GM21526 (cell line): ENCODE measurements at regions not wholly inside any gene's neighbourhood (a gene's known extent, or its start where the extent isn't known, plus 50 kb on each side); places are given as distances from the start of the nearest gene placed in this dataset.
A peak's percentile ranks its signal among the peaks of the same experiment; 100 is the strongest.

Source experiments
- ATAC-seq: cut with Tn5 transposase; IDR thresholded peaks from one replicate; pipeline ENCODE4 v1.9.1; 2021; ENCODE audit warnings: moderate library complexity; ENCODE audit not compliant: unreplicated experiment, low FRiP score

- ATAC-seq = no peak
These were observed 372.0 kb upstream of the KIF2A start for GRCh38 chr5:61933787-61934626.

GRCh38 chr5:61941637-61942036 lies 364.4 kb upstream of the KIF2A start:
- no peak for ATAC-seq

- no peak for ATAC-seq
These were observed 363.4 kb upstream of the KIF2A start for GRCh38 chr5:61942462-61943049.

- ATAC-seq = no peak
These were observed 362.3 kb upstream of the KIF2A start for GRCh38 chr5:61943713-61944112.

GRCh38 chr5:61948151-61948550 lies 357.9 kb upstream of the KIF2A start:
- ATAC-seq = no peak

- no peak for ATAC-seq
These were observed 356.8 kb upstream of the KIF2A start for GRCh38 chr5:61949054-61949678.

- no peak for ATAC-seq
These were observed 356.1 kb upstream of the KIF2A start for GRCh38 chr5:61949679-61950435.

- ATAC-seq = no peak
These were observed 354.7 kb upstream of the KIF2A start for GRCh38 chr5:61951295-61951694.

GRCh38 chr5:61953913-61954312 lies 352.1 kb upstream of the KIF2A start:
- no peak for ATAC-seq

- ATAC-seq = no peak
These were observed 341.8 kb upstream of the KIF2A start for GRCh38 chr5:61964201-61964600.

GRCh38 chr5:61965069-61965468 lies 340.9 kb upstream of the KIF2A start:
- no peak for ATAC-seq

GRCh38 chr5:61965490-61965889 lies 340.5 kb upstream of the KIF2A start:
- no peak for ATAC-seq

- no peak for ATAC-seq
These were observed 339.6 kb upstream of the KIF2A start for GRCh38 chr5:61966296-61966955.

- ATAC-seq = no peak
These were observed 339.0 kb upstream of the KIF2A start for GRCh38 chr5:61966997-61967396.

GRCh38 chr5:61967681-61968080 lies 338.3 kb upstream of the KIF2A start:
- no peak for ATAC-seq

GRCh38 chr5:61969347-61969746 lies 336.7 kb upstream of the KIF2A start:
- no peak for ATAC-seq

- ATAC-seq = no peak
These were observed 336.3 kb upstream of the KIF2A start for GRCh38 chr5:61969755-61970154.

- no peak for ATAC-seq
These were observed 335.8 kb upstream of the KIF2A start for GRCh38 chr5:61970218-61970617.

- ATAC-seq = peak; percentile 79
These were observed 331.3 kb upstream of the KIF2A start for GRCh38 chr5:61974680-61975079.

GRCh38 chr5:61981886-61982285 lies 324.1 kb upstream of the KIF2A start:
- no peak for ATAC-seq
